H9 (cell line): ENCODE measurements at regions not wholly inside any gene's neighbourhood (a gene's known extent, or its start where the extent isn't known, plus 50 kb on each side); places are given as distances from the start of the nearest gene placed in this dataset.

Experiments
- DNase-seq: peaks from one replicate; pipeline ENCODE4 v3.0.0-alpha.2; 2017
- H2AFZ ChIP-seq: one replicate; pipeline ENCODE4 v1.6.1; 2013; ENCODE audit warnings: mild to moderate bottlenecking, low read length, control low read depth, moderate library complexity
- H2AK5ac ChIP-seq: 2 replicates; pipeline ENCODE4 v1.6.1; 2013; ENCODE audit warnings: low read length, control low read depth, mixed read lengths; ENCODE audit not compliant: insufficient read length
- H2BK120ac ChIP-seq: one replicate; pipeline ENCODE4 v1.6.1; 2013; ENCODE audit warnings: low read depth, mild to moderate bottlenecking, low read length, control low read depth, inconsistent platforms; ENCODE audit not compliant: poor library complexity, severe bottlenecking
- H2BK12ac ChIP-seq: 2 replicates; pipeline ENCODE4 v1.6.1; 2013; ENCODE audit warnings: low read length, control low read depth, mixed read lengths, low read depth; ENCODE audit not compliant: insufficient read length
- H2BK15ac ChIP-seq: 2 replicates; pipeline ENCODE4 v1.6.1; 2013; ENCODE audit warnings: low read depth, low read length, control low read depth
- H2BK20ac ChIP-seq: one replicate; pipeline ENCODE4 v1.6.1; 2013; ENCODE audit warnings: low read depth, mild to moderate bottlenecking, low read length, control low read depth, inconsistent platforms; ENCODE audit not compliant: poor library complexity, severe bottlenecking
- H2BK5ac ChIP-seq: 2 replicates; pipeline ENCODE4 v1.6.1; 2013; ENCODE audit warnings: low read length, control low read depth, mixed read lengths; ENCODE audit not compliant: insufficient read length
- H3K14ac ChIP-seq: 2 replicates; pipeline ENCODE4 v1.6.1; 2013; ENCODE audit warnings: low read length, control low read depth; ENCODE audit not compliant: insufficient read depth
- H3K18ac ChIP-seq: 2 replicates; pipeline ENCODE4 v1.6.1; 2013; ENCODE audit warnings: low read depth, mild to moderate bottlenecking, mixed read lengths, low read length, control low read depth; ENCODE audit not compliant: insufficient read length
- H3K23ac ChIP-seq: 2 replicates; pipeline ENCODE4 v1.6.1; 2013; ENCODE audit warnings: low read length, control low read depth, mixed read lengths, low read depth; ENCODE audit not compliant: insufficient read length
- H3K23me2 ChIP-seq: 2 replicates; pipeline ENCODE4 v1.6.1; 2013; ENCODE audit warnings: low read depth, mild to moderate bottlenecking, mixed read lengths, low read length, control low read depth; ENCODE audit not compliant: insufficient read length, poor library complexity, severe bottlenecking
- H3K27ac ChIP-seq: 2 replicates; pipeline ENCODE4 v1.5.1; 2013; ENCODE audit warnings: low read length, control low read depth, mixed read lengths, low read depth; ENCODE audit not compliant: insufficient read length
- H3K27me3 ChIP-seq: 2 replicates; pipeline ENCODE4 v1.6.1; 2013; ENCODE audit warnings: low read length, control low read depth, inconsistent platforms; ENCODE audit not compliant: insufficient read depth
- H3K4ac ChIP-seq: 2 replicates; pipeline ENCODE4 v1.6.1; 2013; ENCODE audit warnings: low read depth, mild to moderate bottlenecking, control low read depth, inconsistent platforms, low read length, moderate library complexity
- H3K4me1 ChIP-seq: 2 replicates; pipeline ENCODE4 v1.6.1; 2013; ENCODE audit warnings: low read length, control low read depth, inconsistent platforms; ENCODE audit not compliant: insufficient read depth
- H3K4me2 ChIP-seq: 2 replicates; pipeline ENCODE4 v1.6.1; 2013; ENCODE audit warnings: low read length, control low read depth, mixed read lengths; ENCODE audit not compliant: insufficient read length, insufficient read depth
- H3K56ac ChIP-seq: 2 replicates; pipeline ENCODE4 v1.6.1; 2013; ENCODE audit warnings: low read depth, mild to moderate bottlenecking, mixed read lengths, low read length, control low read depth; ENCODE audit not compliant: insufficient read length
- H3K79me1 ChIP-seq: 2 replicates; pipeline ENCODE4 v1.6.1; 2013; ENCODE audit warnings: low read depth, mild to moderate bottlenecking, moderate library complexity, low read length, control low read depth, inconsistent platforms; ENCODE audit not compliant: insufficient read depth, poor library complexity, severe bottlenecking
- H3K79me2 ChIP-seq: 2 replicates; pipeline ENCODE4 v1.6.1; 2013; ENCODE audit warnings: low read length, control low read depth, inconsistent platforms; ENCODE audit not compliant: insufficient read depth
- H3K9ac ChIP-seq: 2 replicates; pipeline ENCODE4 v1.6.1; 2013; ENCODE audit warnings: low read length, control low read depth, mixed read lengths; ENCODE audit not compliant: insufficient read length; ENCODE audit errors: extremely low read depth
- H3K9me3 ChIP-seq: one replicate; pipeline ENCODE4 v1.6.1; 2013; ENCODE audit warnings: low read depth, low read length, inconsistent platforms; ENCODE audit not compliant: control insufficient read depth
- H3T11ph ChIP-seq: one replicate; pipeline ENCODE4 v1.6.1; 2013; ENCODE audit warnings: mild to moderate bottlenecking, low read length, control low read depth, inconsistent platforms
- H4K20me1 ChIP-seq: one replicate; pipeline ENCODE4 v1.6.1; 2013; ENCODE audit not compliant: control insufficient read depth, insufficient read length, insufficient read depth
- H4K5ac ChIP-seq: 2 replicates; pipeline ENCODE4 v1.6.1; 2013; ENCODE audit warnings: low read depth, mild to moderate bottlenecking, mixed read lengths, low read length, control low read depth; ENCODE audit not compliant: insufficient read length
- H4K8ac ChIP-seq: replicated peaks from 2 replicates; pipeline ENCODE4 v1.6.1; 2013; ENCODE audit warnings: low read length, control low read depth, mixed read lengths, low read depth; ENCODE audit not compliant: insufficient read length
- H4K91ac ChIP-seq: 2 replicates; pipeline ENCODE4 v1.6.1; 2013; ENCODE audit warnings: low read depth, mild to moderate bottlenecking, moderate library complexity, mixed read lengths, low read length, control low read depth; ENCODE audit not compliant: insufficient read length
- H3K27ac Mint-ChIP-seq, 3 experiments: 2 replicates in 2 of 3; 3 replicates in 1 of 3; pipeline ENCODE4 v1.8.0; 2020 to 2021; ENCODE audit warnings: mixed read lengths in 3 of 3, mild to moderate bottlenecking in 1 of 3, moderate library complexity in 1 of 3
- H3K27me3 Mint-ChIP-seq: 2 replicates; pipeline ENCODE4 v1.8.0; 2021; ENCODE audit warnings: low read depth, mild to moderate bottlenecking, moderate library complexity, mixed read lengths
- H3K36me3 Mint-ChIP-seq, 3 experiments: 2 replicates in 2 of 3; 3 replicates in 1 of 3; pipeline ENCODE4 v1.8.0; 2020 to 2021; ENCODE audit warnings: low read depth in 3 of 3, mixed read lengths in 3 of 3; ENCODE audit not compliant: insufficient read depth in 1 of 3
- H3K4me1 Mint-ChIP-seq, 2 experiments: 2 replicates each; pipeline ENCODE4 v1.8.0; 2020; ENCODE audit warnings: mixed read lengths in 2 of 2
- H3K4me3 Mint-ChIP-seq, 2 experiments: 2 replicates in 1 of 2; 3 replicates in 1 of 2; pipeline ENCODE4 v1.8.0; 2020 to 2021; ENCODE audit warnings: mild to moderate bottlenecking in 2 of 2, mixed read lengths in 2 of 2, moderate library complexity in 1 of 2
- H3K9me3 Mint-ChIP-seq, 2 experiments: 2 replicates in 1 of 2; 3 replicates in 1 of 2; pipeline ENCODE4 v1.8.0; 2020; ENCODE audit warnings: mild to moderate bottlenecking in 2 of 2, mixed read lengths in 2 of 2, moderate library complexity in 1 of 2
- CTCF ChIP-seq: fragments of 200-600 bp; sonication (generic); conservative IDR thresholded peaks from 3 replicates; pipeline ENCODE4 v1.8.0; 2021; ENCODE audit warnings: antibody characterized with exemption, mild to moderate bottlenecking
- WGBS: extraction: QIAGEN DNeasy Blood & Tissue Kit; methylation state at CpG from one replicate; pipeline ENCODE4 v1.1.7; 2013; ENCODE audit warnings: missing lambda C conversion rate, low lambda C conversion rate, mixed read lengths; ENCODE audit not compliant: insufficient read length; ENCODE audit errors: extremely low coverage; 5-methylcytosine and 5-hydroxymethylcytosine counted together

DNA sequence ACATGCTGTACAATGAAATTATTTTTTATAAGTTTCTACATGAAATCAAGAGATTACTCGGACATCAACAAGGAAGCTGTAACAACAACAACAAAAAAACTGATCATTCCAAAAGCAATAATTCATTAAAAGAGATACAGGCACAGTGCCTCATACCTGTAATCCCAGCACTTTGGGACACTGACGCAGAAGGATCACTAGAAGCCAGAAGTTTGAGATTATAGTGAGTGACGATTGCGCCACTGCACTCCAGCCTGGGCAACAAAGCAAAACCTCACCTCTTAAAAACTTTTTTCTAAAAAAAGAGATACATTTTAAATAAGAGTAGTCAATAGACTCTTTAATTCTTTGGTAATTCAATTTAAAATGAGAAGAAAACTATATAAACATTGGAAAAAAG, 364.3 kb downstream of the TNS1 start:
- H3K27me3 Mint-ChIP-seq: peaks cover 1% of the 10 kb centered on the region; the same call in 1 of the 2 replicates
- no peak overlapping the region for H2BK20ac ChIP-seq
- TF ChIP-seq CTCF: no peak
- H4K5ac ChIP-seq: no peak overlapping the region
- H3K4me3 Mint-ChIP-seq: no peak overlapping the region
- no peaks in the 10 kb centered on the region for H3K9me3 Mint-ChIP-seq
- no peaks in the 10 kb centered on the region for H3K27me3 ChIP-seq
- no peak overlapping the region for H3K4ac ChIP-seq
- H2BK5ac ChIP-seq: no peak overlapping the region
- no peak for DNase-seq
- H4K20me1 ChIP-seq: no peaks in the 10 kb centered on the region
- no peaks in the 10 kb centered on the region for H3K9me3 ChIP-seq
- H3K36me3 Mint-ChIP-seq: no peaks in the 10 kb centered on the region
- H3K27ac ChIP-seq: no peak overlapping the region
- H3K4me1 ChIP-seq: no peaks in the 10 kb centered on the region
- H2BK12ac ChIP-seq: no peak overlapping the region
- 0 out of 4 replicates have a peak, but pooled peaks cover 0 to 3% of the 10 kb centered on the region in 2 experiments for H3K4me1 Mint-ChIP-seq
- H2BK15ac ChIP-seq: no peak overlapping the region
- no peaks in the 10 kb centered on the region for H3K79me2 ChIP-seq
- no peaks in the 10 kb centered on the region for H3K23me2 ChIP-seq
- no peak overlapping the region for H3K56ac ChIP-seq
- H2BK120ac ChIP-seq: no peak overlapping the region
- H3K9ac ChIP-seq: no peak overlapping the region
- no peak overlapping the region for H2AK5ac ChIP-seq
- H3K23ac ChIP-seq: no peak overlapping the region
- no peak overlapping the region for H3K18ac ChIP-seq
- no peak overlapping the region for H2AFZ ChIP-seq
- H3K14ac ChIP-seq: no peak overlapping the region
- H4K91ac ChIP-seq: no peak overlapping the region
- H3K27ac Mint-ChIP-seq: no peak overlapping the region
- no peak overlapping the region for H3K4me2 ChIP-seq
- H3T11ph ChIP-seq: no peak overlapping the region
- no peak overlapping the region for H4K8ac ChIP-seq
- no CpG with 5 or more reads among the region's 4 CpGs for WGBS
- no peaks in the 10 kb centered on the region for H3K79me1 ChIP-seq
